OCI-LY7 (cell line): ENCODE measurements at regions not wholly inside any gene's neighbourhood (a gene's known extent, or its start where the extent isn't known, plus 50 kb on each side); places are given as distances from the start of the nearest gene placed in this dataset.
"Not testable (repeated sequence)": the region's sequence is repeated elsewhere in the genome, so short reads cannot be mapped to it uniquely, and the experiment has no call there.

ENCODE experiments used
- BruUV-seq: library from RNA; stranded (reverse); fragments of 400-500 nt; replicated peaks from 2 replicates; lab custom pipeline; 2021; lab: Mats Ljungman, UMichigan
- CTCF ChIA-PET: fragments of 300-600 bp; sonication (Branson Sonifier 250); formaldehyde crosslinking; loops from one replicate; lab custom pipeline; 2022; ENCODE audit warnings: antibody characterized with exemption; ENCODE audit not compliant: unreplicated experiment; lab: Charles Lee
- POLR2A ChIA-PET: fragments of 300-600 bp; sonication (Branson Sonifier 250); formaldehyde crosslinking; loops from one replicate; lab custom pipeline; 2022; ENCODE audit warnings: antibody characterized with exemption; lab: Charles Lee
- DNase-seq: peaks from one replicate; pipeline ENCODE4 v3.0.0-alpha.2; 2015; ENCODE audit warnings: low spot score
- H2AFZ ChIP-seq: fragments of 200-600 bp; sonication (generic), shearing (Covaris generic); 2 replicates; pipeline ENCODE4 v1.6.1; 2014; ENCODE audit warnings: mild to moderate bottlenecking, antibody characterized with exemption, low read length, moderate library complexity
- H3K27ac ChIP-seq: fragments of 200-600 bp; sonication (generic); 2 replicates; pipeline ENCODE4 v1.5.1; 2014; ENCODE audit warnings: mixed run types, low read depth, mild to moderate bottlenecking, moderate library complexity, low read length, inconsistent platforms; ENCODE audit not compliant: poor library complexity, severe bottlenecking
- H3K36me3 ChIP-seq: fragments of 200-600 bp; sonication (generic); 2 replicates; pipeline ENCODE4 v1.6.1; 2014; ENCODE audit warnings: mild to moderate bottlenecking, antibody characterized with exemption, low read length, moderate library complexity, mixed read lengths; ENCODE audit not compliant: insufficient read depth
- H3K4me1 ChIP-seq: fragments of 200-600 bp; sonication (generic); 2 replicates; pipeline ENCODE4 v1.5.1; 2014; ENCODE audit warnings: mild to moderate bottlenecking, low read length; ENCODE audit not compliant: insufficient read depth, poor library complexity, severe bottlenecking
- H3K4me2 ChIP-seq: fragments of 200-600 bp; sonication (generic); 2 replicates; pipeline ENCODE4 v1.6.1; 2014; ENCODE audit warnings: mild to moderate bottlenecking, low read length
- H3K4me3 ChIP-seq: fragments of 200-600 bp; sonication (generic); 2 replicates; pipeline ENCODE4 v1.5.1; 2014; ENCODE audit warnings: mild to moderate bottlenecking, low read depth, low read length; ENCODE audit not compliant: poor library complexity, severe bottlenecking
- H3K79me2 ChIP-seq: fragments of 200-600 bp; sonication (generic); 2 replicates; pipeline ENCODE4 v1.6.1; 2016; ENCODE audit warnings: low read depth, mild to moderate bottlenecking, low read length, moderate library complexity, mixed read lengths; ENCODE audit not compliant: insufficient read depth
- H3K9me2 ChIP-seq: fragments of 200-600 bp; sonication (generic); 2 replicates; pipeline ENCODE4 v1.6.1; 2016; ENCODE audit warnings: mild to moderate bottlenecking, low read length, mixed read lengths; ENCODE audit not compliant: insufficient read depth
- H3K9me3 ChIP-seq: fragments of 200-600 bp; sonication (generic); 2 replicates; pipeline ENCODE4 v1.6.1; 2014; ENCODE audit warnings: mild to moderate bottlenecking, mixed run types, low read length, mixed read lengths
- H4K20me1 ChIP-seq: fragments of 200-600 bp; sonication (generic); 2 replicates; pipeline ENCODE4 v1.6.1; 2014; ENCODE audit warnings: mild to moderate bottlenecking, antibody characterized with exemption, low read length, moderate library complexity, mixed read lengths; ENCODE audit not compliant: insufficient read depth
- CTCF ChIP-seq: fragments of 200-600 bp; sonication (generic); conservative IDR thresholded peaks from 2 replicates; pipeline ENCODE4 v1.5.1; 2014; ENCODE audit warnings: mild to moderate bottlenecking, antibody characterized with exemption, low read length, moderate library complexity, mixed read lengths
- EZH2phosphoT487 ChIP-seq: fragments of 200-600 bp; sonication (generic); IDR thresholded peaks from 2 replicates; pipeline ENCODE4 v1.6.1; 2018; ENCODE audit warnings: low read depth, borderline replicate concordance, mild to moderate bottlenecking, mixed run types, antibody characterized with exemption, low read length, moderate library complexity, mixed read lengths
- intact Hi-C: fragments of 100-400 bp; cut with micrococcal nuclease; formaldehyde crosslinking; loops from one replicate; pipeline ENCODE4 v1.10.0; 2022; ENCODE audit not compliant: unreplicated experiment

GRCh38 chr3:30476368-30477084 lies 129.9 kb upstream of the TGFBR2 start:
- no peaks in the 10 kb centered on the region for H3K4me1 ChIP-seq
- POLR2A ChIA-PET: interaction anchor here (1.4 kb wide), 1 partner anchor 10 kb away, joined by 7 read pairs; no protein-coding TSS in a partner anchor

GRCh38 chr3:30477149-30477921 lies 129.1 kb upstream of the TGFBR2 start:
- no peaks in the 10 kb centered on the region for H3K4me1 ChIP-seq
- CTCF ChIA-PET: no interaction called here
- H3K4me3 ChIP-seq: no peak overlapping the region
- intact Hi-C loops: no loop called here
- no peak for TF ChIP-seq CTCF
- TF ChIP-seq EZH2phosphoT487: no peak
- no peaks in the 10 kb centered on the region for H3K36me3 ChIP-seq
- no peak overlapping the region for H2AFZ ChIP-seq
- H3K27ac ChIP-seq: no peak overlapping the region
- H4K20me1 ChIP-seq: no peaks in the 10 kb centered on the region
- no peaks in the 10 kb centered on the region for H3K9me3 ChIP-seq
- no peak overlapping the region for H3K4me2 ChIP-seq
- BruUV-seq: no TSS peak
- no peaks in the 10 kb centered on the region for H3K79me2 ChIP-seq
- no peaks in the 10 kb centered on the region for H3K9me2 ChIP-seq
- POLR2A ChIA-PET: interaction anchor here (0.5 to 1.4 kb wide), 4 partner anchors 9 to 176 kb away, joined by 3 to 7 read pairs (median 3); no protein-coding TSS in a partner anchor
- DNase-seq: no peak

More at GRCh38 chr3:30476368-30477084, 129.9 kb upstream of the TGFBR2 start:
- H2AFZ ChIP-seq: no peak overlapping the region
- no peak overlapping the region for H3K27ac ChIP-seq
- intact Hi-C loops: no loop called here
- no peaks in the 10 kb centered on the region for H4K20me1 ChIP-seq
- DNase-seq: no peak
- H3K4me2 ChIP-seq: no peak overlapping the region
- no peaks in the 10 kb centered on the region for H3K79me2 ChIP-seq
- TF ChIP-seq CTCF (no peak), EZH2phosphoT487 (no peak)
- CTCF ChIA-PET: no interaction called here
- no peaks in the 10 kb centered on the region for H3K9me2 ChIP-seq
- no peaks in the 10 kb centered on the region for H3K36me3 ChIP-seq
- no peaks in the 10 kb centered on the region for H3K9me3 ChIP-seq
- no peak overlapping the region for H3K4me3 ChIP-seq
- BruUV-seq: no TSS peak

GRCh38 chr3:30479737-30480136 lies 126.7 kb upstream of the TGFBR2 start:
- H3K9me3 ChIP-seq, H3K4me1 ChIP-seq, H4K20me1 ChIP-seq, BruUV-seq, H3K4me3 ChIP-seq, H3K4me2 ChIP-seq, H2AFZ ChIP-seq, H3K36me3 ChIP-seq, H3K79me2 ChIP-seq, POLR2A ChIA-PET, intact Hi-C loops, CTCF ChIA-PET, DNase-seq, H3K9me2 ChIP-seq, H3K27ac ChIP-seq: not testable (repeated sequence)

- POLR2A ChIA-PET: interaction anchor here (0.7 kb wide), 1 partner anchor 14 kb away, joined by 3 read pairs; no protein-coding TSS in a partner anchor
Observed at GRCh38 chr3:30480156-30480555, 126.2 kb upstream of the TGFBR2 start.

More at GRCh38 chr3:30480156-30480555, 126.2 kb upstream of the TGFBR2 start:
- H3K4me2 ChIP-seq, H3K9me2 ChIP-seq, DNase-seq, intact Hi-C loops, H3K27ac ChIP-seq, H2AFZ ChIP-seq, H4K20me1 ChIP-seq, H3K4me1 ChIP-seq, H3K9me3 ChIP-seq, CTCF ChIA-PET, H3K79me2 ChIP-seq, BruUV-seq, H3K36me3 ChIP-seq, H3K4me3 ChIP-seq: not testable (repeated sequence)
